ENCODE measurements at regions not wholly inside any gene's neighbourhood (a gene's known extent, or its start where the extent isn't known, plus 50 kb on each side); places are given as distances from the start of the nearest gene placed in this dataset.
"Not testable (repeated sequence)": the region's sequence is repeated elsewhere in the genome, so short reads cannot be mapped to it uniquely, and the experiment has no call there.

DNA sequence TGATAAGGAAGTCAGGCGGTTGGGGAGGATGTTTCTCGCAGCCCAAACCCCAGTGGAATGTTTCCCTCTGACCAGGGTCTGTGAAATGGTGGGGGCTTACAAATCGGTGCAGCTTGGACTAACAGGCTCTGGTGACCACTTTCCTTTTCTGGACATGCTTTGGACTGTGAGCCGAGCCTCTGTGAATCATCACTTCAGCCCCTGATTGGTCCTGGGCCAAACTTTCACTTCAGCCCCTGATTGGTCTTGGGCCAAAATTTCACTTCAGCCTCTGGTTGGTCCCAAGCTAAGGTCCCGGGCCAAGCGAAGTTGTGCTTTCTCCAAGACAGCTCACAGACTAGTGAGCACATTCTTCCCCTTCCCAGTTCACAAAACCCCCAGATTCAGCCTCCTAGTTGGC lies 223.7 kb upstream of the ANKRD20A1 start:
- H3K36me3 Mint-ChIP-seq (ENCODE audit: low read depth); intact Hi-C loops (cut with micrococcal nuclease); H3K4me3 Mint-ChIP-seq; H3K4me1 Mint-ChIP-seq (ENCODE audit: low read depth); H3K27ac Mint-ChIP-seq; H3K9me3 Mint-ChIP-seq; CTCF ChIA-PET; DNase-seq; H3K27me3 Mint-ChIP-seq (ENCODE audit: low read depth): not testable (repeated sequence)

DNA sequence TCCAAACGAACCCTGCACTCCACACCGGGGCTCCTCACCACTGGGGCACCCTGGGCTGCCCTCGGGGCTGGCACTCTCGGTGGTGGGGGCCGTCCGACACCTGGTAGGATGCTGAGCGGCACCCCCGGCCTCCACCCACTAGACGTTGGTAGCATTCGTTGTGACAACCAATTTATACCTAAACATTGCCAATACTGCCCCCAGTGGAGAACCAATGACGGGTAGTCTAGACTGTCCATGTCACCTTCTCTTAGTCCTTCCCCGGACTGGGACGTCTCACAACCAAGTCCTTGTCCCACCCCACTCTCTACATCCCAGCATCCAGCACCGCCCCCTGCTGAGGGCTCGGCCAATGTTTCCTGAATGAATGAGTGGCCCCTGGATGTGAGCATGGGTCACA lies 246.8 kb upstream of the ANKRD20A1 start:
- CTCF ChIA-PET; H3K27me3 Mint-ChIP-seq (ENCODE audit: low read depth); H3K4me1 Mint-ChIP-seq (ENCODE audit: low read depth); H3K36me3 Mint-ChIP-seq (ENCODE audit: low read depth); intact Hi-C loops (cut with micrococcal nuclease); DNase-seq; H3K4me3 Mint-ChIP-seq; H3K27ac Mint-ChIP-seq; H3K9me3 Mint-ChIP-seq: not testable (repeated sequence)

DNA sequence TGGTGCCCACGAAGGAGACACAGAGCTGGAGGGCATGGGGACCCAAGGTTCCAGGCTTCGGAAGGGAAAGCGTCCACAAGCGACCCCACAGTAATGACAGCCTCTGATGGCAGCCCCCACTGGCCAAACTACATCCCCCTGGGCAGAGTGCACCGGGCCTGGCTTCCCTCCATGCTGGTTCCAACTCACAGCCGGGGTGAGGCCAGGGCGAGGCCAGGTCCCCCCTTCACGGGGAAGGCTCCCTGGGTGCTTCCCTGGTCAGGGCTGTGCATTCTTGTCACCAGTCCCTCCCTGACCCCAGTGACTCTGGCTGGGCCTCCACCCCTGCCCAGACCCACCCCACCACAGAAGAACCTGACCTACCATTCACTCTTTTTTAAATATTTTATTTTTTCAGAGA lies 248.9 kb upstream of the ANKRD20A1 start:
- CTCF ChIA-PET; H3K9me3 Mint-ChIP-seq; H3K27ac Mint-ChIP-seq; H3K36me3 Mint-ChIP-seq (ENCODE audit: low read depth); intact Hi-C loops (cut with micrococcal nuclease); H3K27me3 Mint-ChIP-seq (ENCODE audit: low read depth); H3K4me1 Mint-ChIP-seq (ENCODE audit: low read depth); H3K4me3 Mint-ChIP-seq; DNase-seq: not testable (repeated sequence)

DNA sequence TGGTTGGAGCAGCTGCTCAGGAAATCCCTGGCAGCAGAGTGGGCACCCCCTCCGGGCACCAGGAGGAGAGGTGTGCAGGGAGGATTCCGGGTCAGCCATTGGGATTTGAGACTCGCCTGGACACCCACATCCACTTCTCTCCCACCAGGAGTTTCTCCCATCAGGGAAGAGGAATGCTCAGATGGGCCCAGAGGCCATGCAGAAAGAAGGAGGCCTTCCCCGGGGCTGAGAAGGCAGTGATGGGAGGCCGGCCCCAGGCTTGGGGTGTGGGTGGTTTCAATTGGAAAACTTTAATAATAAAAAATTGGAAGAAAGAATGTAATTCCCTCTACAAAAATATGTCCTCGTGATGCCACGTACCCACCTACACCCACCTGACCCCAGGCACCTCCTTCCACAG lies 249.3 kb upstream of the ANKRD20A1 start:
- intact Hi-C loops (cut with micrococcal nuclease); CTCF ChIA-PET; H3K27ac Mint-ChIP-seq; H3K4me3 Mint-ChIP-seq; H3K9me3 Mint-ChIP-seq; H3K4me1 Mint-ChIP-seq (ENCODE audit: low read depth); H3K27me3 Mint-ChIP-seq (ENCODE audit: low read depth); DNase-seq; H3K36me3 Mint-ChIP-seq (ENCODE audit: low read depth): not testable (repeated sequence)

DNA sequence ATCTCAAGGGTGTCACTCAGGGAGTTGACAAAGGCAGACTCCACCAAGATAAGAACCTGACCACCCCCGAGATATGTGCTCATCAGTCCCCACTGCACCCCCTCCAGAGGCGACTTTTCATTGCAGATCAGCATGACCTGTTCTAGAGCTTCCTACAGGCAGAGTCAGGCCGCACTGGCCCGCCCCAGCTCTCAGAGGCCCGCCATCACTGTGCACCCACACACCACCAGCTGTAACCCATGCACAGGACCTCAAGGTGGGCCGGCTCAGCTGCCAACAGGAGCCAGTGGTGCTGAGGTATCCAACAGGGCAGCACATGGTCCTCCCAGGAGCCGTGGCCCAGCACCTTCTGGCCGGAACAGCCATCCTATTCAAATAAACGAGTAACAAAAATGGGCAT lies 253.6 kb upstream of the ANKRD20A1 start:
- H3K4me1 Mint-ChIP-seq (ENCODE audit: low read depth); H3K27me3 Mint-ChIP-seq (ENCODE audit: low read depth); H3K4me3 Mint-ChIP-seq; CTCF ChIA-PET; DNase-seq; H3K27ac Mint-ChIP-seq; H3K9me3 Mint-ChIP-seq; H3K36me3 Mint-ChIP-seq (ENCODE audit: low read depth); intact Hi-C loops (cut with micrococcal nuclease): not testable (repeated sequence)

DNA sequence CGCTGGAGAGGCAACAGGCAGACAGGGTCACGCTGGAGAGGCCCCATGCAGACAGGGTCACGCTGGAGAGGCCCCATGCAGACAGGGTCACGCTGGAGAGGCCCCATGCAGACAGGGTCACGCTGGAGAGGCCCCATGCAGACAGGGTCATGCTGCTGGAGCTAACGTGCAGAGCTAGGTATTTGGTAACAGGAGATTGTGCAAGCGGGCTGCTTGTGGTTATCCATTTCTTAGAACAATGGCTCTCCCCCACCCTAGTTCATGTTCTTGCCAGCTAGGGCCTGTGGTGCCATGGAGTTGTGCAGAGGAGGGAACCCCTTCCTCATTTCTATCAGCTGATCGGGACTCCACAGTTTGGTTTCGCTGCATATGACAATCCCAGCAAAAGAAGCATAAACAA lies 255.1 kb upstream of the ANKRD20A1 start:
- CTCF ChIA-PET; H3K9me3 Mint-ChIP-seq; H3K4me1 Mint-ChIP-seq (ENCODE audit: low read depth); DNase-seq; intact Hi-C loops (cut with micrococcal nuclease); H3K27me3 Mint-ChIP-seq (ENCODE audit: low read depth); H3K36me3 Mint-ChIP-seq (ENCODE audit: low read depth); H3K27ac Mint-ChIP-seq; H3K4me3 Mint-ChIP-seq: not testable (repeated sequence)

DNA sequence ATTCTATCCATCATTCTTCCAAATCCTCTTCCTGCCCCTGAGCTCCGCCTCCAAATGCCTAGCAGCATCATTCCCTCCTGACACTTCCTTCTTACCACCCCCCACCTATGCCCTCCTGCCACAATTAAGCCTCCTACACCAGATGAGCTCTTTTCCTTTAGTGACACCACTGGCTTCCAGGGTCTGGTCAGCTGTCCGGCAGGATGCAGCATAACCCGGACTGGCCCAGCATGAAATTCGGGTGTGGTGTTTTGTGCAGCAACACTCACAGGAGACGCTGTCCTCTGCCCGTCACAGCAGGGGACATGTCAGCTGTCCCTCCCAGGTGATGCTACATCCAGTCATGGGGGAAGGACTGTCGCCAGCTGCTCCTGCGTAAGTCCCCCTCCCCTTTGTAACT lies 266.3 kb upstream of the ANKRD20A1 start:
- H3K9me3 Mint-ChIP-seq; H3K4me3 Mint-ChIP-seq; H3K27me3 Mint-ChIP-seq (ENCODE audit: low read depth); CTCF ChIA-PET; DNase-seq; H3K27ac Mint-ChIP-seq; H3K36me3 Mint-ChIP-seq (ENCODE audit: low read depth); H3K4me1 Mint-ChIP-seq (ENCODE audit: low read depth); intact Hi-C loops (cut with micrococcal nuclease): not testable (repeated sequence)

DNA sequence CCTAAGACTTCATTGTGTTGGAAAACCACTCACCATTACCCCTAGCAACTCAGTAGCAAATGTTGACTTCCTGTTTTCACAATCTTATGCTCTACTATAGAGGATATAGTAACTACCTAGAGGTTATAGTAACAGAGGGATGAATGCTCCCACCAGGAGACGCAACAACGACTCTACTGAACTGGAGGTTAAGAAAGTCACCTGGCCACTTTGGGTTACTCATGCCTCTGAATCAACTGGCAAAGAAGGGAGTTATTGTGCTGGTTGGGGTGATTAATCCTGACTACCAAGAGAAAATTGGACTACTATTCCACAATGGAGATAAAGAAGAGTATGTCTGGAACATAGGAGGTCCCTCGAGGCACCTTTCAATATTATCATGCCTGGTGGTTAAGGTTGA lies 302.9 kb upstream of the ANKRD20A1 start:
- H3K4me1 Mint-ChIP-seq (ENCODE audit: low read depth); H3K27me3 Mint-ChIP-seq (ENCODE audit: low read depth); intact Hi-C loops (cut with micrococcal nuclease); H3K9me3 Mint-ChIP-seq; CTCF ChIA-PET; H3K4me3 Mint-ChIP-seq; H3K36me3 Mint-ChIP-seq (ENCODE audit: low read depth); H3K27ac Mint-ChIP-seq; DNase-seq: not testable (repeated sequence)

DNA sequence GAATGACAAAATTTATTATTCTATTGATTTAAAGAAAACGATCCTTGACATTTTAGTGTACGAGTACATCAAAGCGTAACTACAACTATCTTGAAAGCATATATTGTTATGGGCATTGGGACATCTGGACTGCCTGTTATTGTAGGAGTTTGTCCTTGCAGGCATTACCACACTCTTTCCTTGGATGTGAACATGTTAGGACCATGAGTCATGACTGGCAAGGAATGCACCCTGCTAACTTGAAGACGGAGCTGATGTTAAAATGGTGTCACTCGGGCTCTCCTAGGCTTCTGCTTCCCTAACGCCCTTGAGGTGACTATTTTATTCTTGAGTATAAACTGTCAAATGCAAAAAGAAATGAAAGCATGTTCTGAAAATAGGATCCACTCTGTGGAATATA lies 308.7 kb upstream of the ANKRD20A1 start:
- DNase-seq; H3K27ac Mint-ChIP-seq; H3K36me3 Mint-ChIP-seq (ENCODE audit: low read depth); H3K27me3 Mint-ChIP-seq (ENCODE audit: low read depth); CTCF ChIA-PET; H3K9me3 Mint-ChIP-seq; intact Hi-C loops (cut with micrococcal nuclease); H3K4me1 Mint-ChIP-seq (ENCODE audit: low read depth); H3K4me3 Mint-ChIP-seq: not testable (repeated sequence)

DNA sequence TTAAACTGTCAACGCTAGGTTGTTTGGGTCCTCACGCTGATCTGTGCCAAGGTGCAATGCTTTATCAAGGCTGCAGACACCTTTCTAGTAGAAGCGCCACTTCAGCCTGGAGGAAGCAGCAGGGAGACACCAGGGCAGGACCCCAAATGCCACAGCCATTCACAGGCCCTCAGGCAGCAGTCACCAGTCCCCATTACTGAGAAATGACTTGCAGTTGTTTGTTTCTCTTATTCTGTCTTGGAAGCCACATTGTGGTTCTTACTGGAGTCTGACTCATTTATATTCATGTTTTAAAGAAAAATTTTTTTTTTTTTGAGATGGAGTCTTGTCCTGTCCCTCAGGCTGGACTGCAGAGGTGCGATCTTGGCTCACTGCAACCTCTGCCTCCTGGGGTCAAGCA lies 328.9 kb upstream of the ANKRD20A1 start:
- CTCF ChIA-PET; H3K27me3 Mint-ChIP-seq (ENCODE audit: low read depth); H3K27ac Mint-ChIP-seq; H3K36me3 Mint-ChIP-seq (ENCODE audit: low read depth); H3K4me1 Mint-ChIP-seq (ENCODE audit: low read depth); H3K4me3 Mint-ChIP-seq; intact Hi-C loops (cut with micrococcal nuclease); H3K9me3 Mint-ChIP-seq; DNase-seq: not testable (repeated sequence)

DNA sequence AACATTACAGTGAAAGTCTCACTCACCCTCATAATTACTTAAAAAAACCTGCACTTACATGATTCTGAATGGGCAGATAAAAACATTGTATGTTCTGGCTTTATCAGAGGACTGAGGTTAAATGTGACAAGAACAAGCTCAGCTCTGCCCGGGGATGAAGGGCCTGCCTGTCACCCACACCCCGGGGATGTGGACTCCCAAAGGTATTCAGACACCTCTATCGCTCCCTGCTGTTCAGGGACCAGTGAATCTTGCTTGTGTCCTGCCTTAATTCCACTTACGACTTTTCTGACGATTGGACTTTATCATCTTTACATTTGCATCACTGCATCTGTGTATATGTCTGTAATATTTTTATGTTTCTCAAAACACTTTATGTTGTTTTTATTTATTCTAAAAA lies 341.8 kb upstream of the ANKRD20A1 start:
- H3K36me3 Mint-ChIP-seq (ENCODE audit: low read depth); intact Hi-C loops (cut with micrococcal nuclease); CTCF ChIA-PET; DNase-seq; H3K27ac Mint-ChIP-seq; H3K9me3 Mint-ChIP-seq; H3K27me3 Mint-ChIP-seq (ENCODE audit: low read depth); H3K4me3 Mint-ChIP-seq; H3K4me1 Mint-ChIP-seq (ENCODE audit: low read depth): not testable (repeated sequence)

DNA sequence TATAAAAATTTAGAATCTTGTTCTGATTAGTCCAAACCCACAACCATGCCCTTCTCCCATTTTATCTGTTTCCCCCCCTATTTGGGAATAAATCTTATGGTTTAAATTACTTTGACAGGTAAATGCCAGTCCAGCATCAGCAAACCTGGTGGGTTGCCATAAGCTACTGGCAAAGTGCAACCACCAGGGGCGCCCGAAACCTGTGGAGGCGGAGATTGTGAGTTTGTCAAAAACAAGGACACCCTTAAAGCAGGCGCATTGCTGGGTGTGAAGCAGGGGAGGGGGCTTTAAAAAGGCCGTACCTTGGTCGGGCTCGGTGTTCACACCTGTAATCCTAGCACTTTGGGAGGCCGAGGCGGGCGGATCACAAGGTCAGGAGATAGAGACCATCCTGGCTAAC lies 344.1 kb upstream of the ANKRD20A1 start:
- H3K9me3 Mint-ChIP-seq; H3K36me3 Mint-ChIP-seq (ENCODE audit: low read depth); H3K27me3 Mint-ChIP-seq (ENCODE audit: low read depth); intact Hi-C loops (cut with micrococcal nuclease); DNase-seq; H3K4me1 Mint-ChIP-seq (ENCODE audit: low read depth); H3K27ac Mint-ChIP-seq; H3K4me3 Mint-ChIP-seq; CTCF ChIA-PET: not testable (repeated sequence)

DNA sequence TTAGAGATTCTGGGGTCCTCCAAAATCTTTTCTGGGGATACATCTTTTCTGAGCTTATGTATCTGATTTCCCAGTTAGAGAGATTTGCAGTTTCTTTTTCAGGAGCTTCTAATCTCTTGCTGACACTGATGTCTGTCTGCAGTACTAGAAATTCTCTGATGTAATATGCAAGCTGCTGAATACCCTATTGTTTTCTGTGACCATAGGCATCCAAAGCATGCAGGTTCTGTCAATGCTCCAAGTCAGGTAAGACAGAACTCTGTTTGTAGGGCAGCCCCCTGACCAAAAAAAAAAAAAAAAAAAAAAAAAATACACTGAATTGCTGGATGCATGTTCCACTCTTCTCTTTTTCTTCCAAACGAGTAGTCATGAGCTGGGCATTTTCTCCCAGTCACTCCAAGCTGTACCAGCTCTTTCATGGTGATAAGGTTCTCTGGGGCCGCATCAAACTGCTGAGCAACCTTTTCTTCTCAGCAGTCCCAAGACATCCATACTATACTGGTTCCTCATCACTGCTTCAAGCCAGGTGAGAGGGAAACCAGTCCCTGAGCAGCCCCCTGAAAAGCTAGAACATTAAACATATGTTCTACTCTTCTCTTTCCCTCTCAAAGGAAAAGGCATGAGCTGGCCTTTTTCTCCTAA lies 354.9 kb upstream of the ANKRD20A1 start:
- DNase-seq, H3K9me3 Mint-ChIP-seq, H3K4me3 Mint-ChIP-seq: not testable (repeated sequence)

DNA sequence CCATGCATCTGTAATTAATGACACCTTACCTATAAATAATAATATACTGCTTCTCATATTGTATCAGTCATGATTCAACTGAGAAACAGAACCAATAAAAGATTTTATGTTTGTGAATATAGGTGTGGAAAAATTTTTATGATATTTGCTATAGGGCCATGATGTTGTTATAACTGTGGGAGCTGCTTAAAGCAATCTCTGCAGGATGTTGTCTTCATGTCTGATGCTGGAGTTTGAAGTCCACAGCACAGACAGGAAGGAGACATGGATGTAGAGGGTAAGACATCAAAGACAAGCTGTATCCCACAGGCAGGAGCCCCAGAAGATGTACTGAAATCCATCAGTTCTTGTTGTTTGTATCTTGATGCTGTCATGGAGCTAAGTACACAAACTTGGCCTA lies 366.7 kb upstream of the ANKRD20A1 start:
- intact Hi-C loops (cut with micrococcal nuclease); H3K4me3 Mint-ChIP-seq; CTCF ChIA-PET; H3K4me1 Mint-ChIP-seq (ENCODE audit: low read depth); DNase-seq; H3K9me3 Mint-ChIP-seq; H3K27me3 Mint-ChIP-seq (ENCODE audit: low read depth); H3K36me3 Mint-ChIP-seq (ENCODE audit: low read depth); H3K27ac Mint-ChIP-seq: not testable (repeated sequence)

More for the DNA sequence above, 354.9 kb upstream of the ANKRD20A1 start:
- H3K27ac Mint-ChIP-seq; intact Hi-C loops (cut with micrococcal nuclease); H3K36me3 Mint-ChIP-seq (ENCODE audit: low read depth); H3K4me1 Mint-ChIP-seq (ENCODE audit: low read depth); H3K27me3 Mint-ChIP-seq (ENCODE audit: low read depth); CTCF ChIA-PET: not testable (repeated sequence)

Measured in activated naive CD4-positive, alpha-beta T cell treated with anti-CD3 and anti-CD28 coated beads for 36 hours (primary cell).